GM18907 (cell line): ENCODE measurements at regions not wholly inside any gene's neighbourhood (a gene's known extent, or its start where the extent isn't known, plus 50 kb on each side); places are given as distances from the start of the nearest gene placed in this dataset.
"Not testable (repeated sequence)": the region's sequence is repeated elsewhere in the genome, so short reads cannot be mapped to it uniquely, and the experiment has no call there.

Experiments used
- ATAC-seq: cut with Tn5 transposase; IDR thresholded peaks from one replicate; pipeline ENCODE4 v1.9.1; 2021; ENCODE audit warnings: mild to moderate bottlenecking, moderate library complexity; ENCODE audit not compliant: unreplicated experiment

- ATAC-seq, result not testable (repeated sequence)
Observed at GRCh38 chr20:59490196-59491004, 113.9 kb upstream of the PHACTR3 start.

DNA sequence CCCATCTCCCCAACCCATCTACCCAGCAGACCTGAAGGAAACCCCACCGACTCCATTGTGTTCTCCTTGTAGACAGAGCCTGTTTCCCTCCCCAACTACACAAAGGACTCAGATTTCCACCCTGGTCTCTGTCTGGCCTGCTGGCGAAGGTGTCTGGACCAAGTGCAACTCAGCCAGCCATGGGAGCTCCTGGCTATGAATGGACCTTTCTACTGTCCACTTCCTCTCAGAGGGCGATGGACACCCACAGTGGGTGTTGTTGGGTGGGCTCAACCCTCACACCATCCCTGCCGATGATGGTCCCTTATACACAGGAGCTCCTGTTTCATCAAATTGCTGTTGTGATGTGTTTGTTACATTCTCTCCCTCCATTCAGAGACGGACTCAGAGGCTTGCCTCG, 112.5 kb upstream of the PHACTR3 start:
- ATAC-seq, result no peak

- ATAC-seq, result no peak
Observed at GRCh38 chr20:59493926-59494325, 110.4 kb upstream of the PHACTR3 start.

DNA sequence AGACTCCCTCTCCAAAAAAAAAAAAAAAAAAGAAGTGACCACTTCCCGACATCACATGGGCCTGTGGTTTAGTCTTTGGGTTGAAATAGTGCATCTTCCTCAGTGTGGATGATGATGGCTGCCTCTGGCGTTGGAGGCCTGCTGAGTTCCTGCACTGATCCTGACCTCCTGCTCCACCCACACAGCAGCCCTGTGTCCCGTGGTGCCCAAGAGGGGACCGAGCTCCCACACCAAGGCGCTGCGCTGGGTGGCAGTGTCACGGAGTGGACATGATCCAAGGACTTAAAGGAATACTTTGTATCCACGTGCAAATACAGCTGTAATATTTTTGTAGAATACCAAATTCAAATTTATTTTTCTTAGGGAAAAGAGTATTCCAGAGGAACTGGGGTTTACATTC, 109.2 kb upstream of the PHACTR3 start:
- ATAC-seq, result no peak

DNA sequence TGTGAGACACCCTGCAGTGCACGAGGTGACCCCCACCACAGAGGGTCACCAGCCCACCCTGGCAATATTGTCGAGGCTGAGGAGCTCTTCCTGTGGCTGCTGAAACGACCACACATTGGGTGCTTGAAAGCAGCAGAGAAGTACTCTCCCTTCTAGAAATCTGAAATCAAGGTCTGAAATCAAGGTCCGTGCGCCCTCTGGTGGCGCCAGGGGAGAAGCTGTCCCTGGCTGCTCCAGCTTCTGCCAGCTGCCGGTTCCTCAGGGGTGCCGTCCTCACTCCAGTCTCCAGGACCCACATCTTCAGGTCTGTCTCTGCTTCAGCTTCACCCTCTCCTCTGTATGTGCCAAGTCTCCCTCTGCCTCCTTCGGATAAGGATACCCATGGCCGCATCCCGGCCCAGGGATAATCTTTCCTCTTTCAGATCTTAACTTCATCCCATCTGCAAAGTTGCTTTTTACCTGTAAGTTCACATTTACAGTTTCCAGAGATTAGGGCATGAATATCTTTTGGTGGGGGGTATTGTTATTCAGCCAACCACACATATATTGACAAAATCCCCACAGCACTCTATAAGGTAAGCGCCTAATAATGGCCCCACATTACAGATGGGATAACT, 108.3 kb upstream of the PHACTR3 start:
- no peak for ATAC-seq

DNA sequence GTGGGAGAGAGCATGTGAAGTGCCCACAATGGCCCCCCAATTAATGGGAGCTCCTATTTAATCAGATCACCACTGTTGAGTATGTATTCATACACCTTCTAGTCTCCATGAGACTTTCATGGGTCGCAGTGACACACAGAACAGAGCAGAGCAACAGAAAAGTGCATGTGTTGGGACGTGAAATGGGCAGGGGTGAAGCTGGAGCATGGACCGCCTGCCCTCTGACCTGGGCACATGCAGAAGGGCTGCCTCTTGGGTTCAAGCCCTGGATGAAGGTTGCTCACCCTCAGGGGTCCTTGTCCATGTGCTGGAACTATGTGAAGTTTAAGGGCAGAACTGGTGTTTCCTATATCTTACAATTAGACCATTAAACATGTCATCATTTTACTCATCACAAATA, 106.0 kb upstream of the PHACTR3 start:
- no peak for ATAC-seq

GRCh38 chr20:59499863-59500262, 104.5 kb upstream of the PHACTR3 start:
- no peak for ATAC-seq

GRCh38 chr20:59508729-59509128, 95.6 kb upstream of the PHACTR3 start:
- ATAC-seq, result no peak

GRCh38 chr20:59512651-59513050, 91.7 kb upstream of the PHACTR3 start:
- no peak for ATAC-seq

- ATAC-seq, result no peak
Observed at GRCh38 chr20:59514554-59514953, 89.8 kb upstream of the PHACTR3 start.

DNA sequence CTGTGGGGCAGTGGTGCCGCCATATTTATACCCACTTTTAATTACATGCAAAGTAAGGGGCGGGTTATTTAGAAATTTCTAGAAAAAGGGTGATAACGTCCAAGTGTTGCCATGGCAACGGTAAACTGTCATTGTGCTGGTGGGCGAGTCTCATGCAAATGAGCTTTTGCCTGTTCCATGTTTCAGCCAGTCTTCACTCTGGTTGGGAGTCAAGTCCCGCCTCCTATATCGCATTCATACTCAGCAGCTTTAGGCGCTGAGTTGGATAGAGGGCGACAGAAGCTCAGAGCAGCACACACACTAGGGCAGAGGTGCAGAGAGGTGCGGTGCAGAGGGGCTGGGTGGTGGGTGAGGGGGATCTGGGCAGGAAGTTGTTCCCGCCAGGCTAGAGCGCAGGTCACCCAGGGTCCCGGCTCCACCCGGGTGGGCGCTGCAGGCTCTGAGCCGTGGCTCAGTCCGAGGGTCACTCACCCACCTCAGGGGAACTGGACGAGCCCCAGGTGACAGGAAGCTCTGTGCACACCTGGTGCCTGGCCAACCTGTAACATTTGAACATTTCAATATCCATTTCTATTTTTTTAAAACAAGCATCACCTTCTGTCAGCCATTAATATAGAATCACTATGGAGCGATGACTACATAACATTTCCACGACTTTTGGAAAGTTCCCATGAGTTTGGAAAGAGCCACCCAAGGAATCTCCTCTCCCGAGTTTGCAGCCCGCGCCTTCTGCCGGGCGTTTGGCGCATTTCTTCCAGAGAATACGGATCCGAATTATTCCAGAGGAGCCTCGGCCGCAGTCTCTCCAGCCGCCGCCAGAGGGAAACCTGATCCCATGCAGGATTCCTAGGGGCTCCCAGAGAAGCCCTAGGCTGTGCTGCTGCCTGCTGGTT, 89.1 kb upstream of the PHACTR3 start:
- ATAC-seq, result no peak

GRCh38 chr20:59515906-59516209, 88.5 kb upstream of the PHACTR3 start:
- ATAC-seq, result no peak

DNA sequence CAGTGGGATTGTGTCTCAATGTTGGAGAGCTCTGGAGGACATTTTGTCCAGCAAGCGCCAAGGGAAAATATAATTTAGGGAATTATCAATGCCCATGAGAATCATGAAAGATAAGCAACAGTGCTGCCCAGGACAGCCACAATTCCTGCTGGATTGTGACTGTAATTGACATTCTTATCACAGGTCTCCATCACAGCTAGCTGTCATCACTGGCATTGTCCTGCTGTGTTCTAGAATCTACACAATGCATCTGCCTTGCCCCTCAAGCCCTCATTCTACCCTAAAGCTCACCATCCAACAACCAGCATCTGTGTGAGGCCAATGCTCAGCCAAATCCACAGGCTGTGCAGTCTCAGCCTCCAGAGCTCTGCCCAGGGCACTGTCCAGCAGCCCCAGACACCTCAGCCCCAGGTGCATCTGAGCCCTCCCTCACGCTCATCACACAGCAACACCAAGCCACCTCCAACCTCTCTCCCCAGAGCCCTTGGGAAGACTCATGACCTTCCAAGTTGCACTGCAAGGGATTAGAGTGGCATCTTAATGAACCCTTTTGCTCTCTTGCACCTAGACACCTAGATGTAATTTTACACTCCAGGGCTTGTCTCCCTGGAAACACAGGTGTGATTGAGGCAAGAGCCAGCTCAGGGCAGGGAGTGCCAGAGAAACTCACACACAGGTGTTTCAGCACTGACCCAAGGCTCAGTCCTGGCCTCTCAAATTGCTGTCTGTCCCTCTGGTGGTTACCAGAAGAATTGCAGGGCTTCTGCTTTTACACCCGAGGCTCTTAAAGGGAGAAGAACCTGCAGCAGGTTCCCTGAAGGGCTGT, 85.2 kb upstream of the PHACTR3 start:
- peak; percentile 76 for ATAC-seq

DNA sequence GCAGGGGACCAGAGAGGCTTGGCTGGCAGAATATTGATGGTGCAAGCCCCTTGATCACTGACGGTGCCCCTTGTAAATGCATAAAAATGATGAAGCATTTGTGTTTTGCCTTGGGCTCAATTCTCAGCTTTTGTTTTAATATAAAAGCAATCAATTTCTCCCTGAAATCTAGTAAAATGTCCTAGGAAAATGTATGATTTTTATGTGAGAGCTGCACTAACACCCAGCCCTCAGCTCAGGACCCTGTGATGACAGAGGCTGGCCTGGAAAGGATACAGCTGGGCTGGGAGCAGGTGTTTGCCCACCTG, 84.7 kb upstream of the PHACTR3 start:
- no peak for ATAC-seq

DNA sequence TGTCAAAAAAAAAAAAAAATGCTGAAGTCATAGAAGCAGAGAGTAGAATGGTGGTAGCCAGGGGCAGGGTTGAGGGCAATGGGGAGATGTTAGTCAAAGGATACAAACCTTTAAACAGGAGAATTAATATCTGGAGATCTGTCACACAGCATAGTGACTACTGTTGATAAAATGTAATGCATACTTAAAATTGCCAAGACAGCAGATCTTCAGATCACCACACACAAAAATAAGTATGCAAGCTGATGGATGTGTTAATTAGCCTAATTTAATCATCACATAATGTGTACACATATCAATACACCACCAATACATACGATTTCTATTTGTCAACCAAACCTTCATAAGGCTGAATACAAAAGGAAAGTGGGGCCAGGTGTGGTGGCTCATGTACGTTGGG, 83.5 kb upstream of the PHACTR3 start:
- ATAC-seq, result no peak

DNA sequence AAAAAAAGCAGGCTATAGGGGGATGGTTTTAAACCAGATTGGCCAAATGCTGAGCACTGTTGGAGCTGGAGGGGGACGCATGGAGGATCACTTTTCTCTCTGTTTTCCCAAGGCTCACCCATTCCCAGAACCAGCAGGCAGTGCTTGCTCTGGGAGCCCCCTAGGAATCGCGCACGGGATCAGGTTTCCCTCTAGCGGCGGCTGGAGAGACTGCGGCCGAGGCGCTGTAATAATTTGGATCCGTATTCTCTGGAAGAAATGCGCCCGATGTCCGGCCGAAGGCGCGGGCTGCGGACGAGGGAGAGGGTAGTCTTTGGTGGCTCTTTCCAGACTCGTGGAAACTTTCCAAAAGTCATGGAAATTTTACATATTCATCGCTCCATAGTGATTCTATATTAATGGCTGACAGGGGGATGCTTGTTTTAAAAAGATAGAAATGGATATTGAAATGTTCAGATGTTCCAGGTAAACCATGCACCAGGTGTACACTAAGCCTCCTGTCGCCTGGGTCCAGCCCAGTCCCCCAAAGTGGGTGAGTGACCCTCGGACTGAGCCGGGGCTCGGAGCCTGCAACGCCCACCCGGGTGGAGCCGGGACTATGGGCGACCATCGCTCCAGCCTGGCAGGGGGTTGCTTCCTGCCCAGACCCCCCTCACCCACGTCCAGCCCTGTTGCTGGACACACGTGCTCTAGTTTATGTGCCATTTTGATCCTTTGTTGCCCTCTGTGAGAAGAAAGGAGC, 78.7 kb upstream of the PHACTR3 start:
- no peak for ATAC-seq

GRCh38 chr20:59526242-59527225, 77.8 kb upstream of the PHACTR3 start:
- no peak for ATAC-seq

- no peak for ATAC-seq
Observed at GRCh38 chr20:59530782-59531181, 73.6 kb upstream of the PHACTR3 start.

GRCh38 chr20:59537991-59538390, 66.3 kb upstream of the PHACTR3 start:
- no peak for ATAC-seq
